Neural cell (in vitro differentiated cells): ENCODE measurements at regions not wholly inside any gene's neighbourhood (a gene's known extent, or its start where the extent isn't known, plus 50 kb on each side); places are given as distances from the start of the nearest gene placed in this dataset.

Experiments used
- H2AFZ ChIP-seq: fragments of 200-600, 300-800 bp; sonication (generic), shearing (Covaris generic); 2 replicates; pipeline ENCODE4 v1.6.0; 2014; ENCODE audit warnings: low read depth, mild to moderate bottlenecking, antibody characterized with exemption, low read length, moderate library complexity
- H3F3A ChIP-seq: fragments of 200-600 bp; shearing (Covaris generic); 2 replicates; pipeline ENCODE4 v1.6.1; 2016; ENCODE audit warnings: mild to moderate bottlenecking, moderate library complexity, mixed read lengths, antibody characterized with exemption, low read length; ENCODE audit not compliant: insufficient read depth, poor library complexity, severe bottlenecking
- H3K27ac ChIP-seq: fragments of 200-600, 300-800 bp; sonication (generic), shearing (Covaris generic); 2 replicates; pipeline ENCODE4 v1.5.1; 2014; ENCODE audit warnings: mild to moderate bottlenecking, low read length, moderate library complexity
- H3K27me3 ChIP-seq: fragments of 300-800, 200-600 bp; sonication (generic), shearing (Covaris generic); 2 replicates; pipeline ENCODE4 v1.6.0; 2014; ENCODE audit warnings: mild to moderate bottlenecking, low read depth, low read length, moderate library complexity; ENCODE audit not compliant: insufficient read depth
- H3K36me3 ChIP-seq: fragments of 300-800, 200-600 bp; sonication (generic), shearing (Covaris generic); 2 replicates; pipeline ENCODE4 v1.5.1; 2014; ENCODE audit warnings: mild to moderate bottlenecking, antibody characterized with exemption, low read length, moderate library complexity; ENCODE audit not compliant: insufficient read depth
- H3K4me2 ChIP-seq: fragments of 300-800, 200-600 bp; sonication (generic), shearing (Covaris generic); 2 replicates; pipeline ENCODE4 v1.6.0; 2014; ENCODE audit warnings: mild to moderate bottlenecking, low read length
- H3K4me3 ChIP-seq: fragments of 300-800, 200-600 bp; sonication (generic), shearing (Covaris generic); 2 replicates; pipeline ENCODE4 v1.5.1; 2014; ENCODE audit warnings: mild to moderate bottlenecking, low read length, moderate library complexity
- H3K79me2 ChIP-seq: fragments of 200-600 bp; shearing (Covaris generic); replicated peaks from 2 replicates; pipeline ENCODE4 v1.6.0; 2014; ENCODE audit warnings: mild to moderate bottlenecking, low read length, moderate library complexity; ENCODE audit not compliant: insufficient read depth
- H3K9ac ChIP-seq: fragments of 300-800, 200-600 bp; sonication (generic), shearing (Covaris generic); 2 replicates; pipeline ENCODE4 v1.6.1; 2016; ENCODE audit warnings: mild to moderate bottlenecking, low read length, mixed read lengths
- H3K9me2 ChIP-seq: fragments of 200-600 bp; shearing (Covaris generic); 2 replicates; pipeline ENCODE4 v1.6.1; 2016; ENCODE audit warnings: mild to moderate bottlenecking, low read length, mixed read lengths; ENCODE audit not compliant: insufficient read depth
- H3K9me3 ChIP-seq: fragments of 200-600, 300-800 bp; sonication (generic), shearing (Covaris generic); 2 replicates; pipeline ENCODE4 v1.6.1; 2016; ENCODE audit warnings: mild to moderate bottlenecking, mixed run types, low read length, moderate library complexity, mixed read lengths
- H4K20me1 ChIP-seq: fragments of 200-600 bp; shearing (Covaris generic); 2 replicates; pipeline ENCODE4 v1.6.1; 2016; ENCODE audit warnings: mild to moderate bottlenecking, mixed run types; ENCODE audit not compliant: insufficient read depth
- EP300 ChIP-seq: fragments of 450-650 bp; conservative IDR thresholded peaks from 2 replicates; pipeline ENCODE4 v1.6.1; 2014; ENCODE audit warnings: antibody characterized with exemption, mild to moderate bottlenecking, moderate library complexity; ENCODE audit not compliant: poor library complexity, severe bottlenecking
- EZH2 ChIP-seq: fragments of 200-600, 300-800 bp; shearing (Covaris generic), sonication (generic); IDR thresholded peaks from 2 replicates; pipeline ENCODE4 v1.6.1; 2014; ENCODE audit warnings: antibody characterized with exemption, low read length, borderline replicate concordance, mild to moderate bottlenecking; ENCODE audit not compliant: insufficient read depth, poor library complexity, severe bottlenecking
- MXI1 ChIP-seq: fragments of 450-650 bp; conservative IDR thresholded peaks from 2 replicates; pipeline ENCODE4 v1.6.1; 2014; ENCODE audit warnings: antibody characterized with exemption, mild to moderate bottlenecking; ENCODE audit not compliant: poor library complexity, severe bottlenecking
- POLR2AphosphoS5 ChIP-seq: IDR thresholded peaks from 2 replicates; pipeline ENCODE4 v1.6.1; 2012
- RAD21 ChIP-seq: fragments of 450-650 bp; conservative IDR thresholded peaks from 2 replicates; pipeline ENCODE4 v1.6.1; 2014; ENCODE audit warnings: antibody characterized with exemption, mild to moderate bottlenecking, moderate library complexity
- SMC3 ChIP-seq: fragments of 450-650 bp; conservative IDR thresholded peaks from 2 replicates; pipeline ENCODE4 v1.6.1; 2014; ENCODE audit warnings: antibody characterized with exemption, mild to moderate bottlenecking, moderate library complexity; ENCODE audit not compliant: poor library complexity
- TAF1 ChIP-seq: IDR thresholded peaks from 2 replicates; pipeline ENCODE4 v1.6.1; 2012; ENCODE audit warnings: low read depth
- TF ChIP-seq, protein P1 (sequence below): IDR thresholded peaks from 2 replicates; pipeline ENCODE4 v1.6.1; 2012; ENCODE audit warnings: borderline replicate concordance
- TF ChIP-seq, protein P2 (sequence below): fragments of 450-650 bp; IDR thresholded peaks from 2 replicates; pipeline ENCODE4 v1.5.1; 2014; ENCODE audit warnings: antibody characterized with exemption, mild to moderate bottlenecking, moderate library complexity; ENCODE audit not compliant: poor library complexity, severe bottlenecking

DNA sequence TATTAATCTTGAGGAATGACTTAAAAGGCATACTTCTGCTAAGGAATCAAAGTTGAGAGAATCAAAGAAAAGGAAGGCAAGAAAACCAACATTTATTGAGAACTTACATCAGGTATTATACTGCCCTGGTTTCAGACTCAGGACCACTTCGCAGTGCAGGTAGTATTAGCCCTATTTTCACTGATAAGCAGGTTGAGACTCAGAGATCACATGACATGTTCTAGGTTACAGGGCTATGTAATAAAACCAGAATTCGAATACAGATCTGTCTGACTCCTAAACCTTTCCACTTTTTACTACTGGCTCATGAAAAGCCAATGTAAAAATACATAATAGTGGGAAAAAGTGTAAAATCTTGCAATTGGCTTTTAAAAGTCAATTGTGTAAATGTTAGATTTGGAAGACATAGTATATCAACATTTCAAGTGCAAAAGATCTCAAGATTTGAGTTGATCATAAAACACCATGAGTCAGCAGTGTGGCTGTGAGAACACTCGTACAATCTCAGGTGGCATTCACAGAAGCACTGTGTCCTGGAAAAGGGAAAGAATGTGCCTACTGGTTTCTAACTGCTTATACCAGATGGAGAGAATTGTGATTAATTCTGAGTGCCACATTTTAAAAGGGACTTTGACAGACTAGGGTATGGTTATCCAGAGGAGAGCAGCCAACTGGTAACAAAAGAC is 195.8 kb upstream of the MKLN1 start:
- H4K20me1 ChIP-seq = no peaks in the 10 kb centered on the region
- H3K9ac ChIP-seq = no peak overlapping the region
- no peak overlapping the region for H3K4me3 ChIP-seq
- no peak overlapping the region for H3K27ac ChIP-seq
- H3K9me3 ChIP-seq = no peaks in the 10 kb centered on the region
- no peaks in the 10 kb centered on the region for H3K79me2 ChIP-seq
- H2AFZ ChIP-seq = no peak overlapping the region
- no peaks in the 10 kb centered on the region for H3K27me3 ChIP-seq
- TF ChIP-seq SMC3 (no peak), TAF1 (no peak), EP300 (no peak), RAD21 (no peak), POLR2AphosphoS5 (no peak), MXI1 (no peak), EZH2 (no peak)
- TF ChIP-seq, protein P1, sequence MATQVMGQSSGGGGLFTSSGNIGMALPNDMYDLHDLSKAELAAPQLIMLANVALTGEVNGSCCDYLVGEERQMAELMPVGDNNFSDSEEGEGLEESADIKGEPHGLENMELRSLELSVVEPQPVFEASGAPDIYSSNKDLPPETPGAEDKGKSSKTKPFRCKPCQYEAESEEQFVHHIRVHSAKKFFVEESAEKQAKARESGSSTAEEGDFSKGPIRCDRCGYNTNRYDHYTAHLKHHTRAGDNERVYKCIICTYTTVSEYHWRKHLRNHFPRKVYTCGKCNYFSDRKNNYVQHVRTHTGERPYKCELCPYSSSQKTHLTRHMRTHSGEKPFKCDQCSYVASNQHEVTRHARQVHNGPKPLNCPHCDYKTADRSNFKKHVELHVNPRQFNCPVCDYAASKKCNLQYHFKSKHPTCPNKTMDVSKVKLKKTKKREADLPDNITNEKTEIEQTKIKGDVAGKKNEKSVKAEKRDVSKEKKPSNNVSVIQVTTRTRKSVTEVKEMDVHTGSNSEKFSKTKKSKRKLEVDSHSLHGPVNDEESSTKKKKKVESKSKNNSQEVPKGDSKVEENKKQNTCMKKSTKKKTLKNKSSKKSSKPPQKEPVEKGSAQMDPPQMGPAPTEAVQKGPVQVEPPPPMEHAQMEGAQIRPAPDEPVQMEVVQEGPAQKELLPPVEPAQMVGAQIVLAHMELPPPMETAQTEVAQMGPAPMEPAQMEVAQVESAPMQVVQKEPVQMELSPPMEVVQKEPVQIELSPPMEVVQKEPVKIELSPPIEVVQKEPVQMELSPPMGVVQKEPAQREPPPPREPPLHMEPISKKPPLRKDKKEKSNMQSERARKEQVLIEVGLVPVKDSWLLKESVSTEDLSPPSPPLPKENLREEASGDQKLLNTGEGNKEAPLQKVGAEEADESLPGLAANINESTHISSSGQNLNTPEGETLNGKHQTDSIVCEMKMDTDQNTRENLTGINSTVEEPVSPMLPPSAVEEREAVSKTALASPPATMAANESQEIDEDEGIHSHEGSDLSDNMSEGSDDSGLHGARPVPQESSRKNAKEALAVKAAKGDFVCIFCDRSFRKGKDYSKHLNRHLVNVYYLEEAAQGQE = no peak
- TF ChIP-seq, protein P2, sequence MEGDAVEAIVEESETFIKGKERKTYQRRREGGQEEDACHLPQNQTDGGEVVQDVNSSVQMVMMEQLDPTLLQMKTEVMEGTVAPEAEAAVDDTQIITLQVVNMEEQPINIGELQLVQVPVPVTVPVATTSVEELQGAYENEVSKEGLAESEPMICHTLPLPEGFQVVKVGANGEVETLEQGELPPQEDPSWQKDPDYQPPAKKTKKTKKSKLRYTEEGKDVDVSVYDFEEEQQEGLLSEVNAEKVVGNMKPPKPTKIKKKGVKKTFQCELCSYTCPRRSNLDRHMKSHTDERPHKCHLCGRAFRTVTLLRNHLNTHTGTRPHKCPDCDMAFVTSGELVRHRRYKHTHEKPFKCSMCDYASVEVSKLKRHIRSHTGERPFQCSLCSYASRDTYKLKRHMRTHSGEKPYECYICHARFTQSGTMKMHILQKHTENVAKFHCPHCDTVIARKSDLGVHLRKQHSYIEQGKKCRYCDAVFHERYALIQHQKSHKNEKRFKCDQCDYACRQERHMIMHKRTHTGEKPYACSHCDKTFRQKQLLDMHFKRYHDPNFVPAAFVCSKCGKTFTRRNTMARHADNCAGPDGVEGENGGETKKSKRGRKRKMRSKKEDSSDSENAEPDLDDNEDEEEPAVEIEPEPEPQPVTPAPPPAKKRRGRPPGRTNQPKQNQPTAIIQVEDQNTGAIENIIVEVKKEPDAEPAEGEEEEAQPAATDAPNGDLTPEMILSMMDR = no peak
- no peaks in the 10 kb centered on the region for H3F3A ChIP-seq
- no peaks in the 10 kb centered on the region for H3K36me3 ChIP-seq
- no peak overlapping the region for H3K4me2 ChIP-seq
- no peaks in the 10 kb centered on the region for H3K9me2 ChIP-seq

DNA sequence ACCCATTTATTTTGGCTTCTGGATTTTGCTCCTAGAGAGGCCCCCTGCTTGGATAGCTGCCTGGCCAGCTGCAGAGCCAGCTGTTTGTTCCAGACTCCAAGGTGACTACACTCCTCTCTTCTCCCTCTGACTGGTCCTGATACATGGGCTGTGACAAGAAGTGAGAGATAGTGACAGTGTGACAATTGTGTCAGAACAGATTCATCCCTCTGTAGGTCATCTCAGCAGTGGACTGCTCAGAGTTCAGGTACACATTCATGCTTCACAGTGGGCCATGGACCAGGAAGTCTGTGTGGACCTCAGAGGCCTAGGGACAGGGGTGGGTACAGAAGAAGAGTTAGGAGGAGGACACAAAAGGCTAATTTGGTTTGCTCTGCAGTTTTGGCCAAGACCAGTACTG is 188.2 kb upstream of the MKLN1 start:
- H3K9me2 ChIP-seq = no peaks in the 10 kb centered on the region
- H3K36me3 ChIP-seq = no peaks in the 10 kb centered on the region
- no peaks in the 10 kb centered on the region for H3K27me3 ChIP-seq
- no peak overlapping the region for H2AFZ ChIP-seq
- no peak overlapping the region for H3K9ac ChIP-seq
- H3F3A ChIP-seq = no peaks in the 10 kb centered on the region
- no peaks in the 10 kb centered on the region for H4K20me1 ChIP-seq
- TF ChIP-seq POLR2AphosphoS5 (no peak), MXI1 (no peak), EZH2 (no peak), RAD21 (no peak), EP300 (no peak), TAF1 (no peak), SMC3 (no peak)
- TF ChIP-seq, protein P1 = no peak
- TF ChIP-seq, protein P2 = no peak
- no peaks in the 10 kb centered on the region for H3K9me3 ChIP-seq
- H3K27ac ChIP-seq = no peak overlapping the region
- no peak overlapping the region for H3K4me2 ChIP-seq
- no peaks in the 10 kb centered on the region for H3K79me2 ChIP-seq
- no peak overlapping the region for H3K4me3 ChIP-seq
